HG03280 (cell line): ENCODE measurements at regions not wholly inside any gene's neighbourhood (a gene's known extent, or its start where the extent isn't known, plus 50 kb on each side); places are given as distances from the start of the nearest gene placed in this dataset.
"Not testable (repeated sequence)": the region's sequence is repeated elsewhere in the genome, so short reads cannot be mapped to it uniquely, and the experiment has no call there.

Source experiments
- ATAC-seq: cut with Tn5 transposase; IDR thresholded peaks from one replicate; pipeline ENCODE4 v1.9.1; 2021; ENCODE audit warnings: mild to moderate bottlenecking, moderate library complexity; ENCODE audit not compliant: unreplicated experiment

DNA sequence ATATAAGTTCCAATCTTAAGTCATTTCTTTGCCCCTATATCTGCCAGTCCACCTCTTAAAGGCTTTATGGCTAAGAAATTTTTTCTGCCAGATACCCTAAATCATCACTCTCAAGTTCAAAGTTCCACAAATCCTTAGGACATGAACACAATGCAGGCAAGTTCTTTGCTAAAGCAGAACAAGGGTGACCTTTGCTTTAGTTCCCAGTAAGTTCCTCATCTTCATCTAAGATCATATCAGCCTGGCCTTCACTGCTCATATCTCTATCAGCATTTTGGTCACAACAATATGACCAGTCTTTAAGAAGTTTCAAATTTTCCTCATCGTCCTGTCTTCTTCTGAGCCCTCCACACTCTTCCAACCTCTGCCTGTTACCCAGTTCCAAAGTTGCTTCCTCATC, 402.2 kb upstream of the RUNX1 start:
- no peak for ATAC-seq

DNA sequence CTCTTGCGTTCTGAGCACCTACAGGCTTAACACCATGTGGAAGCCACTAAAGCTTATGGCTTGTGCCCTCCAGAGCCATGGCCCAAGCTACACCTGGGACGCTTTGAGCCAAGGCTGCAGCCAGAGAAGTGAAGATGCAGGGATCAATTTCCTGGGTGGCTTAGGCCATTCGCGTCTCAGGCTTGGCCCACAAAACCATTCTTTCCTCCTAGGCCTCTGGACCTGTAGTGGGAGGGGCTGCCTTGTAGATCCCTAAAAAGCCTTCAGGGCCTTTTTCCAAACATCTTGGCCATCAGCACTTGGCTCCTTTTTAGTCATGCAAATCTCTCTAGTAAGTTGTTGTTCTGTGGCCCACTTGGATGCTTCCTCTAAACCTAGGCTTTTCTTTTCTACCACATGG, 401.7 kb upstream of the RUNX1 start:
- no peak for ATAC-seq

DNA sequence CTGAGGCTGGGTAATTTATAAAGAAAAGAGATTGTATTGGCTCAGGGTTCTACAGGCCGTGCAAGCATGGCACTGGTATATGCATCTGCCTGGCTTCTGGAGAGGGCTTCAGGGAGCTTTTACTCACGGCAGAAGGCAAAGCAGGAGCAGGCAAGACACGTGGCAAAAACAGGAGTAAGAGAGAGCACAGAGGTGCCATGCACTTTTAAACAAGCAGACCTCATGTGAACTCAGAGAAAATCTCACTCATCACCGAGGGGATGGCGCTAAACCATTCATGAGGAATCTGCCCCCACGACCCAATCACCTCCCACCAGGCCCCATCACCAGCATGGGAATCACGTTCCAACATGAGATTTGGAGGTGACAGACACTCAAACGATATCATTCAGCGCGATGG, 400.7 kb upstream of the RUNX1 start:
- no peak for ATAC-seq

DNA sequence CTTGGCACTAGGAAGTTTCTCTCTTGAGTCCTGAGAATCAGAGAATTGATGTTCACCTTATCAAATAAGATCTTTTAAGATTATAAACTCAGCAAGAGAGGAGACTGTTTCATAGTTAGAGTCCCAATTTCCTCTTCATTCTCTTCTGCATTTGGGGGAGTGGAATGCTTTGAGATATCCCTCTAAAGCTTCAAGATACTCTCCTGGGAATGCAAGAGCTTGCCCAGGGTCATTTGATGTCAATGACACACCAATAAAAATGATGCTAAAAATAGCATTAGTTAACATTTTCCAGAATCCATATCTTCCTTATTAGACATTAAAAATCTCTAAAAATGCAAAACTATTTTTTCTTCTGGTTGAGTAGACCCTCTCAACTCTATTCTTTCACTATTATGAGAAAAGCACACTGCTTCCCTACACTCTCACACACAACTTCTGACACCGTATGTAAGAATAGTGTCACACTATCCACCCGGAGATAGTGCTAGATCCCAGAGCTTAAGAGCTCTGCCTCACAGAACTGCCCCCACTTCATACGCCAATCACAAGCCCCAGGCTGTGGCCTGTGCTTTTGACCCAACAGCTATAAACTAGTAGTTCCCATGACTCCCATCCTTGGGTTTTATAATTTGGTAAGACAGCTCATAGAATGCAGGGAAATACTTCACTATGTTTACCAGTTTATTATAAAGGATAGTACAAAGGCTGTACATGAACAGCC, 399.9 kb upstream of the RUNX1 start:
- no peak for ATAC-seq

DNA sequence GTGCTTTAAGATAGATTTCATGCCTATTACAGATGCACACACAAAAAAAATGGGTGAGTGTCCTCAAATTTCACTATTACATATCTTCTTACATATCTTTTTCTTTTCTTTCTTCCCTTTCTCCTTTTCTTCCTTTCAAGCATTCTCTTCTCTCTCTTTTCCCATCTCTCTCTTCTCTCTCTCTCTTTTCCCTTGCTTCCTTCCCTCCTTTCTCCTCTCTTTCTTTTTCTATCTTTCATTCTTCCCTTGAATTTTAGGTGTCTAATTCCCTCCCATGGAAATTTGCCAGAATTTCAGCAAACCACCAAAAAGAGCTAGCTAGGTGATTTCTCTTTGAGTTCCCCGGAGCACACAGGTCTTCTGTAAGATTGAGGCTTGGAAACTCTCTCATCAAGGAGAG, 395.3 kb upstream of the RUNX1 start:
- no peak for ATAC-seq

DNA sequence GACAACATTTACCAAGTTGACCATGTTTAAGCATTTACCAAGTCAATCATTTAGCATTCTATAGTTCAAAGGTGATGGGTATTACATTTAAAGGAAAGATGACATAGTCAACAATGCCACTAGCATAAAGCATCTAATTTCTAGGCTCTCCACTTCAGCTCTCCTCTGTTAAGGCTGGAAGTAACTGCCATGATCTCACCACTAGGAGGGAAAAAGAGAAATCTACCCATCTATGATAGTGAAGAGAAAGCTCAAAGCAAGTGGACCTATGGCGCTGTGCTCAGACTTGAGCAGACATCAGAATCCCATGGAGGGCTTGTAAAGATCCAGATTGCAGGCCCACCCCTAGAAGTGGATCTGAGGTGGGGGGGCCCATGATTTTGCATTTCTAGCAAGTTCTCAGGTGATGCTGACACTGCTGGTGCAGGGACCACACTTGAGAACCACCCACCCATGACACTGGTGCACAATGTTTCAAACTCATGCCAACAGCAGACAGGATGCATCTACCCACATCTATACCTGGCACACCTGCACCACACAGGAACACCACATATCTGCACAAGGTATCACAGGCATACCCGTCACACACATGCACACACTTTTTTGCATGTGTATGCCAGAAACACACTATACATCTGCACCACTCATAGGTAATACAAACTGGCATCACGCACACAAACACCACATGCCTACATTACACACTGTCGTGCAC, 392.9 kb upstream of the RUNX1 start:
- no peak for ATAC-seq

DNA sequence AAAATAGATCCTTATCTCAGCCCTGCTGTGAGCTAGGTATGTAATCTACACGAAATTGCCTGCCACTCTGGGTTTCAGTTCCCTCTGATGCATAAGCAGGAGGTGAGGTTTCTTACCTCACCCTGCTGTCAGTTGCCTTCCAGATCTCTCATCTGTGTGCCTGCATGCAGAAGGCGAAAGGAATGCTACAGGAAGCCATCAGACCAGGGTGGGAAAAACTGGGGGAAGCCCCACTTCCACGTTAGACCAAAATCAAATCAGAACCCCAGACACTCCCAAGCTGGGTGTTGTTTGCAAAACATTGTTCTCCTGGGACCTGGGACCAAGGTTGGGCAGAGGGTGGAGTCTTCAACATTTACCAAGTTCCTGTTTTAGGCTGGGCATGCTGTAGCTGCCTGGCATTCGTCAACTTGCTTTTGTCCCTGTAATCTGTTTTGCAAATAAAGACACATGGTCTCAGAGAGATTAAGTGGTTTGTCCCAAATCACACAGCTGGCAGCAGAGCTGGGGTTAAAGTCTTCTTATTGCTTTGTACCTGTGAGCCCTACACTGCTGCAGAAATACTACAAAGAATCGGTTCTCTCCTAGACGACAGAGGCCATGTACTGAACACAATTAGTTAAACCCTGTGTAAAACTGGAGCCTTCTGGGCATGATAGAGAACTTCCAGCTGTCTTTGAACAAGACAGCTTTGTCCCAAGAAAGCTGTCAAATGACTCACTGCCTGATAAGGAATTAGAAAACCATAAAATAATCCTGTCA, 389.7 kb upstream of the RUNX1 start:
- no peak for ATAC-seq

DNA sequence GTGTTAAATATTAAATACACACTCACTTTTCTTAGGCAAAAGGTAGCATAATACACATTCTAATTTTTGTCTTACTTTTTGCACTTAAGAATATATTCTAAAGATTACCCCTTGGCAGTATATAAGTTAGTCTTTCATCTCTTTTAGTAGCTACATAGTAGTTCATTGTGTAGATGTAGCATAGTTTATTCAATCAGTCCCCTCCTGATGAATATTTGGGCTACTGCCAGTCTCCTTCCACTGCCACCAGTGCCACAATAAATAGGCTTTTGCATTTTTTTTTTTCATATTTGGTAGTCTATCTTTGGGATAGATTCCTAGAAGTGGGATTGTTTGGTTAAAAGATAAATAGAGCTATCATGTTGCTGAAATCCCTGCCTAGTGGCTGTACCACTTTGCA, 388.8 kb upstream of the RUNX1 start:
- ATAC-seq = no peak

DNA sequence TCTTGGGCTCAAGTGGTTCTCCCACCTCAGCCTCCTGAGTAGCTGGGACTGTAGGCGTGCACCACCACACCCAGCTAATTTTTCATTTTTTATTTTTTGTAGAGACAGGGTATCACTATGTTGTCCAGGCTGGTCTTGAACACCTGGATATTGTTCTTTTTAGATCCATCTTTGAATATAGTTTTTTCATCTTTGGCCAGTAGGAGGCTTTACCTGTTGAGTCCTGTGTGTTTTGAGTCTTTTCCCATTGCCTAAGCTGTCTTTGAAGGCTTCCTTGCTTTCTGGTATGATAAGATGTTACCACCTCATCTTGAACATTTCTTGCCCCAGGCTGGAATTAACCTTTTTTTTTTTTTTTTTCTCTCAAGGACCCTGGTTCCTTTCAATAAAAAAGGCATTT, 387.8 kb upstream of the RUNX1 start:
- no peak for ATAC-seq

DNA sequence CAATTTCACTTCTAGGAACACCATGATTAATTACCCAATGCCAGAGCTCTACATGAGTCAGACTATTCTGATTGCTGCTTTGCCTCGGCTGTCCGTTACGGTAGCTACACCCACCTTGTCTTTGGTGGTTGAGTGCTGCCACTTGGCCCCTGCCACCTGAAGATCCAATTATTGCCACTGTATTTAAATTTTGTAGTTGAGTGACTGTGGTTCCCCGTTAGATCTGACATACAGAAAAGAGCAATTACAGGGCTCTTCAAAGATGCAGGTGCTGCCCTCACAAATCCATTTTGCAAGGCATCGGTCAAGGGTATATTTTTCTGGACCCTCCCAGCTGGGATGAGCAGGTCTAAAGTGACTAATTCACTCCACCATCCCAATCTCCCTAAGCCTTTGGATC, 383.5 kb upstream of the RUNX1 start:
- ATAC-seq = not testable (repeated sequence)

DNA sequence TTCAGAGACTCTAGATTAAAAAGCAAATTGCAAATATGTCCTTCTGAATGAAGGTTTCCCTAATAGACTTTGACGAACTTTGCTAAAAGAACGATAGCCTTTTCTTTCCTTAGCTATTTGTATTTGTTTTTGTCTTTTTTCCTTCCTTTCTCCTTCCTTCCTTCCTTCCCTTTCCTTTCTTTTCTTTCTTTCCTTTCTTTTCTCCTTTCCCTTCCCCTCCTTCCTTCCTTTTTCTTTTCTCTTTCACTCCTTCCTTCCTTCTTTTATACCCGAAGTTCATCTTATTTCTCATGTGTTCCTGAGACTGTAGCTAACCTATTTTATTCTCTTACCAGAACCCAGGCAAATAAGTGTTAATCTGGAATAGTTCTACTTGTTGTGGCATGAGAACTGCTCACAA, 381.2 kb upstream of the RUNX1 start:
- ATAC-seq = no peak

DNA sequence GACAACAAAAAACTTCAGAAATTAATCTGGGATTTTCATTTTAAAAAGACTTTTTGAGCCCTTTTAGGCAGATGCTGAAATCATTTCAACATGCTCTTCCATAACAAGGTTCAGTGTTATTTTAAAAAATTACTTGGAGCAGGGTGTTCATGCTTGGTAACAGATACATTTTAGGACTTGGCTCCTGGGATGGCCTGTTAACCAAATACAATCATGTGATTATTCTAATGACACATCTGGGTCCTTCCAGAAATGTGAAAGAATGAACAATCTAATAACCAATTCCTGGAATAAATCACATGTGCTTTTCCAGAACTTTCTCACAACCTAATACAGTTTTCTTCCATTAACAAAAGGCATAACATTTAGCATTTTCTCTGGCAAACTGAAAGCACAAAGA, 379.8 kb upstream of the RUNX1 start:
- ATAC-seq = no peak

DNA sequence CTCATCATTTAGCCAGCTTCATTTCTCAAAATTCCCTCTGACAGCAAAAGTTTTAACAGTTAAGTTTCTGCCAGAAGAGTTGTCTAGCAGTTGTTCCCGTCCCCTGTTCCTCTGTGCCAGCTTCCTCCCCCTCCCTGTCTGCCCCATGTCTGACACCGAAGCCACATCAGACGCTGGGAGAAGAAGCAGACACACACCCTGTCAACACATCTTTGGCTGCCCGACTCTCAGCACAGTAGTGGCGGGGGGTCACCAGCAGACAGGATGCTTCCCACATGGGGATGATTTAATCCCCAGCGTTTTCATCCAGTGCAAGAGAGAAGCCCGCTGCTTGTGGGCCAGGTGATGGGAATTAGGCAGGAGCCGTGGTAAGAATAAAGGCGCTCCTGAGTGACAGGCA, 379.4 kb upstream of the RUNX1 start:
- no peak for ATAC-seq

DNA sequence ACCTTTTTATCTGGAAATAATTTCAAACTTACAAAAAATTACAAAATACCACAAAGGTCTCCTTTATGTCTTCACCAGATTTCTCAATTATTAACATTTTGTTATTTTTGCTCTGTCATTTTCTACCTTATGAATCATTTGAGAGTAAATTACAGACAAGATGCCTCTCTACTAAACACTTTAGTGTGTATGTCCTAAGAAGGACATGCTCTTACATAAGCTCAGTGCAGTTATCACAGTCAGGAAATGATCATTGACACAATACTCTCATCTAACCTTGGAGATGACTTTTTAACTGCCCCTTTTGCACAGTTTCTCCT, 378.9 kb upstream of the RUNX1 start:
- ATAC-seq = no peak

DNA sequence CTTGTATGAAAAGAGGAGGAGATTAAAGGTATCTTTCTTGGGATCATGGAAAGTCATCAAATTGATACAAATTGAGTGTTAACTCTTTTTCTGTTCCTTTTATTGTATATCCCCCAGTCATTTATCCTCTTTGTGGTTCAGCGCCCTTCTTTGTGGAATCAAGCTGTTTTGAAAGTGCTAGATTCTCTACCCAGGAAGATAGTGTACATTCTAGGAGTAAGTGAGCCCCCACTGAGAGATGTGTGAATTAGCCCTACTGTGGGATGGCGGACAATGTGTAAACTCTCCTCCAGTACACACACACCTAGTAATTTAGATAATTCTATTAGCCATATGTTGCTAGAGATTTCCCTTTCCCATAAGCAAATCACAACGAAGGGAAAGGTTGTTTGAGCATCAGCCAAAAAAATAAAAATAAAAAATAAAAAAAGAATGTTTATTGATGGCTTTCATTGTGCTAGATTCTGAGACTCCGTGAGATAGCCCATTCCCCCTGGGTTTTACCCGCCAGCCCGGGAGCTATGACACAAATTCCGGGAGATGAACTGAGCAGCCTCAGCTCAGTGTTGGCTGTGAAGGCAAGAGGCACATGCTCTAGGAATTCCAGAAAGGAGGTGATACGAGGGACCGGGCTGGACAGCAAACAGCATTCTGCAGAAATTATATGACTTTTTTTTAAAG, 378.4 kb upstream of the RUNX1 start:
- ATAC-seq = no peak

DNA sequence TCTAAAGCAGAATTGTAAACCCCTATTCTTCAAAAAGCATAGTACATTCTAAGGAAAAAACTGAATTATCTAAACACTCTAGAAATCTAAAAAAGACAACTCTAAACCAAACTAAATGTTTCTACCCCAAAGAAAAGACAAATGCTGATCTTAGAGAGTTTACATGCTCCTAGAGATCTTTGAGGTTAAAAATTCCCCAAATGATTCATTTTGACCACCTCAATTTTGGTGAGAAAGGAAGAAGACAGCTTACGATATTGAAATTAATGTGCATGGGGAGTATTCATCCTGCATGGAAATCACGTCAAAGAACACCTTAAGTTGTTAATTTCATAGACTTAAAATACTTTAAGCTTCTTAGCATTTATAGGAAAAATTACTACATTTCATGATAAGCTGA, 377.8 kb upstream of the RUNX1 start:
- no peak for ATAC-seq

DNA sequence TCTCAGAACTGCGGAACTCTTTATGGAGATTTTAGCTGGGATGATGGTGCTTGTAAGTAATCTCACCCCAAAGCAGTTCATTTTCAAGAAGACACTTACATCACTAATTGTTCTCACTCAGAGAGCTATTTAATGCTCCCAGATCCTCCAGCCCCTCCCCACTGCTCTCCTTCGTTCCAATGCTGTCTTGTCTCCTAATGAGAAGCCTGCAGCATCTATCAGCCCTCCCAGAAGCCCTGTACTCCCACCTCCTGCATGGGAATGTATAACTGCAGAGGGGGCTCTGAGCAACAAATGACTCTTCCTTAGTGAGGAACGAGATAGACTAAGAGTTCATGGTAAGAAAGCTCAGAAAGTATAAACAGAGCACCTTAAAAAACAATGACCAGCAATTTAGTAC, 377.4 kb upstream of the RUNX1 start:
- no peak for ATAC-seq

DNA sequence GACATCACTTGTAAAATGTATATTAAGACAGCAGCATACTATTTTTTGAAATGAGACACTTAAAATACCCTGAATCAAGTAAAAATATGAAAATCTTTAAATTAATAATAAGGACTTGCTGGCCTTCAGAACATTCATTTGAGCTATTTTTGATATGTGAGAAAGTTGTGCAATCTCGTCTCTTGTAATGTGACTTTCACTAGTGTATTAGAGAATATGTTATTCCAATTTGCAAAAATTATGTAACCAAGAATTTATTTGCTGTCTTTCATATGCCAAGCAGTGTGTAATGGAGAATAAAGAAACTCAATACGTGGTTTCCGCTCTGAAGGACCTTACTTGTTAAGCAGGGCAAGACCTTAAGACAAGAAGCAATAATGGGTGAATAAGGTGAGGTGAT, 375.0 kb upstream of the RUNX1 start:
- ATAC-seq = no peak

DNA sequence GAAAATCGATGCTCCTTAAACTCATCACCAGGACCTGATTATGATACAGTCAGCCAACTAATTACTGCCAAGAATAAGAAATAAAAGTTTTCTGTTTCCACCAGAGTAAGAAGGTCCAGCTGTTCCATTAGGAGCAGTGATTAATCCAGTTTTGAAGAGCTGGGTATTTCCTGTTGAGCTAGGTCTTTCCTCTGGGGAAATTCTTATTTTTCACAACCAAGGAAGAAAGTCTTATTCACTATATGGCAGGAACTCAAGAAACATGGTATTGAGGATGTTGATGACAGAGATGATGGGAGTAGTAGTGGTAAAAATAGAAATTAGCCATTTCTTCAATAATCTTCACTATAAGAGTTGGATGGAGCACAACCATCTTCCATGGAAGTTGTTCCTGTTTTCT, 374.6 kb upstream of the RUNX1 start:
- ATAC-seq = no peak

DNA sequence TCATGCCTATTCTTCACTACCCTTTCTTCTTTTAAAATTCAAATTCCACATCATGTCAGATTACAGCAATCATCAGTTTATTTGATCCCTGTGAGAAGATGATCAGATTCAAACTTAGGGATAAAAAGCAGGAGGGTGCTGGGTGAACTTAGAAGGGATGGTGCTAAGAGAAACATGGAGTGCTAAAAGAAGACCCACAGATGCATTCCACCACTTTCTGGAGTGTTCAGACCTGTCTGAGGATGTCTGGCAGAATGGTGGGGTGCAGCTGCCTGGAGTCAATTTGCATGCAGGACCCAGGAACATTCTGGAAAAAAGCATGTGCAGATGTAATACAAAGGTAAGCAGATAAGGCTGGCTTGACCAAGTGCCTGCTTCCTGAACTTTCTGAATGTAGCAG, 372.9 kb upstream of the RUNX1 start:
- ATAC-seq = no peak

DNA sequence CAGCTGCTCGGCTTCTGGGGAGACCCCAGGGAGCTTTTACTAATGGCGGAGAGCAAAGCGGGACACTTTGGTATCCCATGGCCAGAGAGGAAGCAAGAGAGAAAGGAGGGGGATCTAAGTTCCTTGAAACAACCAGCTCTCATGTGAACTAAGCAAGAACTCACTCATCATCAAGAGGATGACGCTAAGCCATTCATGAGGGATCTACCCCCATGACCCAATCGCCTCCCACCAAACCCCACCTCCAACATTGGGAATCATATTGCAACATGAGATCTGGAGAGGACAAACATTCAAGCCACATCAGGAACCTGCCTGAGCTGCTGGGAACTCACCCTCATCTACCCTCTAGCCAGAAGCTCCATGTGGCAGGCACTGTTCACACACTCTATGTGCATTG, 372.1 kb upstream of the RUNX1 start:
- no peak for ATAC-seq

DNA sequence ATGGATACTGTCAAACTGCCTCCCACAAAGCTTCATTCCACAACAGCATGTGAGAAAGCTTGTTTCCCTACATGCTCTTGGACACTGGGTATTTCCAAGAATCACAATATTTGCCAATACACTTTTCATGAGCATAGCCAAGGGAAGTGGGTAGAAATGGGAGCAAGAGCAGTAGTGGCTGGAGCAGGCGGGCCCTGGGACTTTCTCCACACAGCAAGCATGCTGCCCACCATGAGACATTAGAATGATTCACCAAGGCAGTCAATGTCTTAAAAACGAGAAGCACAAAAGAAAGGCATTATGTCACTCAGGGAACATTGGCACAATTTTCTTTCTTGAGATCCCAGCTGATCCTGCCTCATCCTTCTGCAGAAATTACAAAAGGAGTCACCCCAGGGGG, 371.6 kb upstream of the RUNX1 start:
- ATAC-seq = no peak
